Limb (tissue), 2 donors: ENCODE measurements at regions not wholly inside any gene's neighbourhood (a gene's known extent, or its start where the extent isn't known, plus 50 kb on each side); places are given as distances from the start of the nearest gene placed in this dataset.

Experiments used
- DNase-seq, 2 donors: peaks; one replicate each; pipeline ENCODE4 v3.0.0-alpha.2; 2016; ENCODE audit errors: extremely low spot score in 2 of 2

GRCh38 chr22:47375621-47376321 is 613.3 kb downstream of the TBC1D22A start:
- no peak for DNase-seq

GRCh38 chr22:47374901-47375575 is 612.6 kb downstream of the TBC1D22A start:
- no peak for DNase-seq

GRCh38 chr22:47374273-47374771 is 611.9 kb downstream of the TBC1D22A start:
- DNase-seq, result no peak

GRCh38 chr22:47373648-47374272 is 611.3 kb downstream of the TBC1D22A start:
- DNase-seq, result no peak

GRCh38 chr22:47372596-47373385 is 610.3 kb downstream of the TBC1D22A start:
- peak in 1 of 2 donors; percentile 6 for DNase-seq

- peak in 1 of 2 donors; percentile 6 for DNase-seq
These were observed 609.7 kb downstream of the TBC1D22A start for GRCh38 chr22:47372111-47372581.

- DNase-seq, result peak in 1 of 2 donors; percentile 18
These were observed 609.0 kb downstream of the TBC1D22A start for GRCh38 chr22:47371263-47372090.

GRCh38 chr22:47370448-47371262 is 608.2 kb downstream of the TBC1D22A start:
- peak in 1 of 2 donors; percentile 9 for DNase-seq

- DNase-seq, result no peak
These were observed 607.1 kb downstream of the TBC1D22A start for GRCh38 chr22:47369431-47370015.

GRCh38 chr22:47369020-47369419 is 606.6 kb downstream of the TBC1D22A start:
- DNase-seq, result peak in 1 of 2 donors; percentile 15

- DNase-seq, result peak in 1 of 2 donors; percentile 17
These were observed 605.8 kb downstream of the TBC1D22A start for GRCh38 chr22:47367993-47368945.

- DNase-seq, result no peak
These were observed 604.7 kb downstream of the TBC1D22A start for GRCh38 chr22:47367107-47367690.

GRCh38 chr22:47366026-47366767 is 603.7 kb downstream of the TBC1D22A start:
- peak in 1 of 2 donors; percentile 11 for DNase-seq

- no peak for DNase-seq
These were observed 598.8 kb downstream of the TBC1D22A start for GRCh38 chr22:47361247-47361646.

- no peak for DNase-seq
These were observed 595.0 kb downstream of the TBC1D22A start for GRCh38 chr22:47357493-47357892.

- DNase-seq, result no peak
These were observed 594.6 kb downstream of the TBC1D22A start for GRCh38 chr22:47357086-47357485.

- no peak for DNase-seq
These were observed 594.1 kb downstream of the TBC1D22A start for GRCh38 chr22:47356511-47357011.
